ENCODE measurements at regions not wholly inside any gene's neighbourhood (a gene's known extent, or its start where the extent isn't known, plus 50 kb on each side); places are given as distances from the start of the nearest gene placed in this dataset.

GRCh38 chr4:71243091-71243833 is 95.6 kb upstream of the SLC4A4 start:
- no peaks in the 10 kb centered on the region for H3K36me3 ChIP-seq (ENCODE audit: low read depth)
- no peaks in the 10 kb centered on the region for H3F3A ChIP-seq (ENCODE audit: insufficient read depth, low read depth)
- no TSS peak for BruUV-seq (replicated peaks)
- intact Hi-C loops (cut with micrococcal nuclease; ENCODE audit: unreplicated experiment) = no loop called here
- H4K20me1 ChIP-seq (ENCODE audit: insufficient read depth) = no peaks in the 10 kb centered on the region
- H3K27ac ChIP-seq = no peak overlapping the region
- no peak for DNase-seq
- no peaks in the 10 kb centered on the region for H3K9me3 ChIP-seq (ENCODE audit: insufficient read depth, low read depth)
- H3K4me2 ChIP-seq = no peak overlapping the region
- CTCF ChIA-PET = interaction anchor here (0.6 kb wide), 1 partner anchor 1589 kb away, joined by 3 read pairs; no protein-coding TSS in a partner anchor
- no peak overlapping the region for H3K4me3 ChIP-seq
- POLR2A ChIA-PET (ENCODE audit: unreplicated experiment) = no interaction called here
- H3K79me2 ChIP-seq (ENCODE audit: low read depth) = no peaks in the 10 kb centered on the region
- no peaks in the 10 kb centered on the region for H3K27me3 ChIP-seq (ENCODE audit: insufficient read depth, low read depth)
- H3K9me2 ChIP-seq (ENCODE audit: insufficient read depth) = no peaks in the 10 kb centered on the region
- H3K4me1 ChIP-seq (replicated peaks; ENCODE audit: insufficient read depth) = peaks cover 7% of the 10 kb centered on the region; the same call in 1 of the 2 replicates
- TF ChIP-seq CTCF (conservative IDR thresholded peaks at IDR 0.05) (no peak), EZH2 (IDR thresholded peaks at IDR 0.05; ENCODE audit: low read depth) (no peak)
- H2AFZ ChIP-seq = no peak overlapping the region

GRCh38 chr4:71247706-71248105 is 91.1 kb upstream of the SLC4A4 start:
- ChIA-PET POLR2A (ENCODE audit: unreplicated experiment) (interaction anchor here (0.7 kb wide), 1 partner anchor 47 kb away, joined by 3 read pairs; no protein-coding TSS in a partner anchor), CTCF (no interaction called here)
- no TSS peak for BruUV-seq (replicated peaks)
- Histone ChIP-seq H2AFZ (no peak overlapping the region), H3K9me3 (ENCODE audit: insufficient read depth, low read depth) (no peaks in the 10 kb centered on the region), H4K20me1 (ENCODE audit: insufficient read depth) (no peaks in the 10 kb centered on the region), H3F3A (ENCODE audit: insufficient read depth, low read depth) (no peaks in the 10 kb centered on the region), H3K4me2 (no peak overlapping the region), H3K27ac (no peak overlapping the region), H3K79me2 (ENCODE audit: low read depth) (no peaks in the 10 kb centered on the region), H3K36me3 (ENCODE audit: low read depth) (no peaks in the 10 kb centered on the region), H3K27me3 (ENCODE audit: insufficient read depth, low read depth) (no peaks in the 10 kb centered on the region), H3K4me1 (replicated peaks; ENCODE audit: insufficient read depth) (no peaks in the 10 kb centered on the region), H3K4me3 (no peak overlapping the region), H3K9me2 (ENCODE audit: insufficient read depth) (no peaks in the 10 kb centered on the region)
- TF ChIP-seq CTCF (conservative IDR thresholded peaks at IDR 0.05) (no peak), EZH2 (IDR thresholded peaks at IDR 0.05; ENCODE audit: low read depth) (no peak)
- DNase-seq = no peak
- intact Hi-C loops (cut with micrococcal nuclease; ENCODE audit: unreplicated experiment) = no loop called here

- intact Hi-C loops (cut with micrococcal nuclease; ENCODE audit: unreplicated experiment) = no loop called here
- Histone ChIP-seq H2AFZ (no peak overlapping the region), H3K36me3 (ENCODE audit: low read depth) (no peaks in the 10 kb centered on the region), H4K20me1 (ENCODE audit: insufficient read depth) (no peaks in the 10 kb centered on the region), H3K9me2 (ENCODE audit: insufficient read depth) (no peaks in the 10 kb centered on the region), H3F3A (ENCODE audit: insufficient read depth, low read depth) (no peaks in the 10 kb centered on the region), H3K79me2 (ENCODE audit: low read depth) (no peaks in the 10 kb centered on the region), H3K4me2 (no peak overlapping the region), H3K27ac (no peak overlapping the region), H3K27me3 (ENCODE audit: insufficient read depth, low read depth) (no peaks in the 10 kb centered on the region), H3K9me3 (ENCODE audit: insufficient read depth, low read depth) (no peaks in the 10 kb centered on the region), H3K4me3 (no peak overlapping the region), H3K4me1 (replicated peaks; ENCODE audit: insufficient read depth) (no peaks in the 10 kb centered on the region)
- no peak for TF ChIP-seq CTCF (conservative IDR thresholded peaks at IDR 0.05)
- TF ChIP-seq EZH2 (IDR thresholded peaks at IDR 0.05; ENCODE audit: low read depth) = no peak
- BruUV-seq (replicated peaks) = no TSS peak
- ChIA-PET POLR2A (ENCODE audit: unreplicated experiment) (no interaction called here), CTCF (no interaction called here)
- no peak for DNase-seq
These were observed 87.6 kb upstream of the SLC4A4 start for GRCh38 chr4:71251261-71251660.

Measured in PC-9 (cell line).